ENCODE measurements at regions not wholly inside any gene's neighbourhood (a gene's known extent, or its start where the extent isn't known, plus 50 kb on each side); places are given as distances from the start of the nearest gene placed in this dataset.
"Not testable (repeated sequence)": the region's sequence is repeated elsewhere in the genome, so short reads cannot be mapped to it uniquely, and the experiment has no call there.

DNA sequence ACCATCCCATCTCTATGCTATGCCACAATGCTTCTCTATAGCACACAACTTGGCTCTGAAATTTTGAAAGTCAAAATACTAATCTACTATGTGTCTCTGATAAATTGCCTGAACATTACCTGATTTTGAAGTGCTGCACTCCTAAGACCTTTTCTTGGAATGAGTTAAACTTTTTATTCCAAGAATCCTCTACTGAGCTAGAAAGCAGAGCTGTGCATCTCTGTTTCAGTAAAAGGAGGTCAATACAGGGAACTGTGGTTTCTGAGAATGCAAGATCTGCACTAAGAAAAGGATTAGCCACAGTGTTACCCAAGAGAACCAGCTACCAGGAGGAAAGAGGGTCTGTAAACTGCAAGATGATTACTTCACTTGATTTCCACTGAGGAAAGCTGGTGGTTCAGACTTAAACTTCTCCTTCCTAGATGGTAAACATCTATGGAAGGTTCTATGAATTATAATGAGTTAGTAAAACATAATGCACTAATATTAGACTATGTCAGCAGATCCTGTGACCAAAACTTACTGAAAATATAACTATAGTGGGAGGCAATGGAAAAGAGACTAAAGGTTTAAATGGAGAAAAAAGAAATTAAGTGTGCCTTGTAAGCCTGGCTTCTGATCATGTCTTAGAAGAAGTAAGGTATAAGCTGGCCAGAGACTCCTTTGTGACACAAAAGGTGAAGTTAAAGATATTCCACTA lies 588.0 kb upstream of the DEFB115 start:
- DNase-seq (ENCODE audit: low read depth), result not testable (repeated sequence)

GRCh38 chr20:30671120-30671519 lies 586.3 kb upstream of the DEFB115 start:
- not testable (repeated sequence) for DNase-seq (ENCODE audit: low read depth)

GRCh38 chr20:30675988-30676564 lies 581.4 kb upstream of the DEFB115 start:
- DNase-seq (ENCODE audit: low read depth), result not testable (repeated sequence)

DNA sequence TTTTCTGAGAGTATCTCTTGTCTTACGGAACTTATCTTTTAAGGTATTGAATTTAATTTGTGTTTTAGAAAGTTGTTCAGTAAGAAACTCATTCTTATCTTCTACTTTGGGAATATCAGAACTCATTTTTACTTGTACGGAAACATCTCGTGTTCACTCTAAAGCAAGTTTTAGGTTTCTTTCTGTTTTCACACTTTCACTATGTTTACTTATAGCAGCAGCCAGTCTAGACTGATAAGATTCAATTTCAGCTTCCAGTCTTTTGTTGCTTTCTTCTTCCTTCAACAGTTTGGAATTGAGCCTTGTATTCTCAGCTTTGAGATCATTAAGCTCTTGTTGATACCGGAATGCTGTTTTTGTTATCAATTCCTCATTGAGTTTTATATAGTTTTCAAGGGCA lies 575.2 kb upstream of the DEFB115 start:
- DNase-seq (ENCODE audit: low read depth), result not testable (repeated sequence)

DNA sequence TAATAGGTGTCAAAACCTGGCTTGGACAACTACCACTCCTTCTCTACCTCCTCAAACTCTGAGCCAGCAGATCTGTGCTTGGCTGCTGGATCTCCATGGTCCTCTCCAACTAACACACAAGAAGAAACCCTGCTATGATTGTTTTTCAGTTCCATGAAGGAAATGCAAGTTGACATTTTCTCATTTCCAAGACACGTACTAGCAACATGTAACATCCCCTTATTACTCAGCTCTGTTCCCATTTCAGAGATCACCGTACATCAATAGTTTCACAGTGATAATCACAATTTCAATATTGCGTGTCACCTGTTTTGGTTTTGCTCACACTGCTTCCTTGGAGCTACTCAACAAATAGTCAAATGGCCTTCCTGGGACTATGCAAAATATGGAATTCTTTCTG lies 544.6 kb upstream of the DEFB115 start:
- DNase-seq (ENCODE audit: low read depth), result not testable (repeated sequence)

- not testable (repeated sequence) for DNase-seq (ENCODE audit: low read depth)
These were observed 537.9 kb upstream of the DEFB115 start for GRCh38 chr20:30719415-30720199.

DNA sequence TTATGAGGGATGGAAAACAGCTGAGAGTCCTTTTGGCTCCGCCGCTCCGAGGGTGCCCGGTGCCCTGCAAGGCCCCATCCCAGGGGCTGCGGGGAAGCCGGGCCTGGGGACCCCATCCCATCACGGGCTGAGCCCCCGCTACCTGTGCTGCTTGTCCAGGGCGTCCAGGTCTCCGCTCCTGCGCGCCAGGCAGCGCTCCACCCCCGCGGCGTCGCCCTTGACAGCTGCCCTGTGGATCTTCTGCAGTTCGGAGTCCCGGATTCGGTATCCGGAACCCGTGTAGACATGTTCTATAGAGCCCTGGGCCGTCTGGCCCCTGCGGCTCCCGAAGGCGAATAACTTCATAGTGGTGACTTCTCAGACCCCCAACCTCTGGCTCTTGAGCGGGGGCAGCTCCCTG lies 534.0 kb upstream of the DEFB115 start:
- DNase-seq (ENCODE audit: low read depth), result not testable (repeated sequence)

DNA sequence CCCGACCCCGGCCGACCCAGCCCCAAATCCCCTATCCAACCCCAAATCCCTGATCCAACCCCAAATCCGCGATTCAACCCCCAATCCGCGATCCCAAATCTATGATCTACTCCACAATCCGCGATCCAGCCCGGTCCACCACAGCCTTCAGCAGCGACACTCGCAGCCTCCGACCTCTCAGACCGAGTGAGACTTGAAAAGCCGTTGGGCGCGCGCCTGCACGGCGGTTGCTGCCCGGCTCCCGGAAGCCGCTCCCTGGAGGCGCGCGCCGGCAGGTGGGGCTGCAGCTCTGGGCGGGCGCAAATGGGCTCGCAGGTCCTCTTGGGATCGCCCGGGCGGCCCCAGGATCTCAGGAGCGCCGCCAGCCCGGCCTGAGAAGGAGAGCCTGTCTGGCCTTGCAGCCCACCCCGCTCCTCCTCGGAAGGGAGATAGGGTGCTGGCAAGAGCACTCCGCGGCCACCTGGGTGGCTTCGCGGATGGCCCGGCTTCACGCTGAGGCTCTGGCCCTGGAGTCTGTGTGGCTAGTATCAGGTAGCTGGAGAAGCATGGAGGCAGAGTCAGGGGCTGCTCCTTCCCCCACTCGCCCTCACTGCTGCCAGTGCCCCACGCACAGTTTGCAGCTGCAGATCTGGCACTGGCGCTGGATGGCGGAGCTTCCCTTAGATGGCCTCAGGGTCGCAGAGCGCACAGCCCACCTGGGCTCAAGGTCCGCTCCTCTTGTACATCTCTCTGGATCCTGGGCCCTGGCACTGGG lies 533.4 kb upstream of the DEFB115 start:
- not testable (repeated sequence) for DNase-seq (ENCODE audit: low read depth)

DNA sequence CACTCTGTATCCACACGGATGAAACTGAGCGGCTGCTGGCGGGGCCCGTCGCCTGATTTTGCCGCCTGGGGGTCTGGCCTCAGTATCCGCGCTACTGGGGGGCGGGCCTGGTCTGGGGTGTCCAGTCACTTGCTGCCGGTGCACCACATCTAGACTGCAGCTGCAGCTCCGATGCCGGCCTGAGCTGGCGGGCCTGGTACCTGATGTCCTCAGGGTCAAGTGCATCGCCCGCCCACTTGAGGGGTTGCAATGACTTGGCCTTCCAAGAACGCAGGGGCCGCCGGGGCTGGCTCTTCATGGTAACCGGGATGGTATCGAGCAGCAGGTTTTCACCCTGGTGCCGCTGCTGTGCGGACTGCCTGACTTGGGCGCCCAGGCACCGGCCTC lies 532.8 kb upstream of the DEFB115 start:
- DNase-seq (ENCODE audit: low read depth), result not testable (repeated sequence)

DNA sequence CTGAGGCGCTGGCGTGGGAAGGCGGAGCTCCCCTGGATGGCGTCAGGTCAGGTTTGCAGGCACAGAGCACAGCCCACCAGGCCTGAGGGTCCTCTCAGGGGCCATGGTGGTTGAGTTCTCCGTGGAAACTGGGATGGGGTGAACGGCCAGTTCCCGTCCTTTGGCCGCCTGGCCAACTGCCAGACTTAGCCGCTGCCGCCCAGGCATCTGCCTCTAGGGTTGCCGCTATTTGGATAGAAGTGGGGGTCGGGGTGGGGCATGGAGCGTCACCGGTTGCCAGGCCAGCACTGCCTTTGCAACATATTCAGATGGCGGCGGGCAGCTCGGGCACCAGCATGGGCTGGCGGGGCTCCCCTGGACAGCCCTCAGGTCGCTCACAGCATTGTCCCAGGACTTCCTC lies 532.3 kb upstream of the DEFB115 start:
- DNase-seq (ENCODE audit: low read depth), result not testable (repeated sequence)

DNA sequence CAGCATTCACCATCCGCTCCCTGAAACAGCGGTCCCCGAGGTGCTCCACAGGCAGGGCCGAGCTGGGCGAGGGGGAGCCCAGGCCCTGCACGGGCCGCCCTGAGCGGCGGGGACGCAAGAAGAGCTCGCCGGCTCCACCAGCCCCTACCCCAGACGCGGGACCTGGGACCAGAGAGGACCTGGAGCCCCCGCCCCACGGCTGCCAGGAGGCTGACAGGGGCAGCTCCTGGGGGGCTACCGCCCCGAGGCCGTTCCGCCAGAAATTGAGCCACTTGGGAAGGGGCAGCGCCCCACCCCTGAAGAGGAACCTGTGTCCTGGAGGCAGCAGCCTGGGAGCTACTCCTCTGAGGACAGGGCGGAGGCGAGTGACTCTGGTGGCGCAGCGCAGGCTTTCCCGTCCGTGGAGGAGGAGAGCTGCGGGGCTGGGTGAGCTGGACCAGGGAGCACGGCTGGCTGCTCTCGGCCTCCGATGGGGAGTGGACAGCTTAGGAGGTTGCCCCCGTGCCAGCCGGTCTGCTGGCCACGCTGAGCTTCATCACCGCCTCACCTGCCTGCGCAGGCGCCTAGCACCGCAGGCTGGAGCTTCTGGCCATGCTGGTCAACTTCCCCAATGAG lies 529.1 kb upstream of the DEFB115 start:
- not testable (repeated sequence) for DNase-seq (ENCODE audit: low read depth)

Measured in activated T-cell treated with anti-CD3 and anti-CD28 coated beads for 24 hours (primary cell).